ENCODE measurements at regions not wholly inside any gene's neighbourhood (a gene's known extent, or its start where the extent isn't known, plus 50 kb on each side); places are given as distances from the start of the nearest gene placed in this dataset.

DNA sequence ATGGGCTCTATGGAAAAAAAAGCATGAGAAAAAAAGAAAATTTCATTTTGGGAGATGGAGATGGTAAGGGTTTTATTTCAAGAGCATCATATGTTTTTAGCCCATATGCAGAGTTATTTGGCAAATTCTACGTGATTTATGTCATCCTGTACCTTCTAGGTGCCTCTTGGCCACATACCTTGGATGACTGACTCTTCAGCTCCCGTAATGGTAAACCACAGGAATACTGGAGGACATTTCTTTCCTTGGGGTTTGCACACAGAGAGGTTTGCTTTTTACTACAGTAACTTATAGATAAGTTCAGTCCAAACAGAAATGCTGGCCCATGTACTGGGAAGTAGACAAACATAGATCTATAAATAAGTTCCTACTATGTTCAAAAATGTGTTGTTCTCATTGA, 132.2 kb downstream of the SH3BGRL2 start:
- DNase-seq = no peak

- peak; percentile 5 for DNase-seq
Observed at GRCh38 chr6:79762370-79762769, 131.2 kb downstream of the SH3BGRL2 start.

GRCh38 chr6:79756496-79756895, 125.4 kb downstream of the SH3BGRL2 start:
- peak; percentile 46 for DNase-seq

GRCh38 chr6:79755967-79756366, 124.8 kb downstream of the SH3BGRL2 start:
- no peak for DNase-seq
